ENCODE measurements at regions not wholly inside any gene's neighbourhood (a gene's known extent, or its start where the extent isn't known, plus 50 kb on each side); places are given as distances from the start of the nearest gene placed in this dataset.

GRCh38 chr10:3516234-3516922 lies 268.6 kb downstream of the KLF6 start:
- no peak for DNase-seq (ENCODE audit: low read depth)

- DNase-seq (ENCODE audit: low read depth), result no peak
Observed at GRCh38 chr10:3514691-3515090, 270.3 kb downstream of the KLF6 start.

GRCh38 chr10:3512263-3512662 lies 272.7 kb downstream of the KLF6 start:
- no peak for DNase-seq (ENCODE audit: low read depth)

- no peak for DNase-seq (ENCODE audit: low read depth)
Observed at GRCh38 chr10:3511483-3511882, 273.5 kb downstream of the KLF6 start.

- no peak for DNase-seq (ENCODE audit: low read depth)
Observed at GRCh38 chr10:3510741-3511140, 274.3 kb downstream of the KLF6 start.

- no peak for DNase-seq (ENCODE audit: low read depth)
Observed at GRCh38 chr10:3509355-3509754, 275.7 kb downstream of the KLF6 start.

- no peak for DNase-seq (ENCODE audit: low read depth)
Observed at GRCh38 chr10:3503299-3503698, 281.7 kb downstream of the KLF6 start.

- no peak for DNase-seq (ENCODE audit: low read depth)
Observed at GRCh38 chr10:3502673-3503072, 282.3 kb downstream of the KLF6 start.

GRCh38 chr10:3500408-3500856 lies 284.6 kb downstream of the KLF6 start:
- DNase-seq (ENCODE audit: low read depth), result no peak

GRCh38 chr10:3499120-3499519 lies 285.9 kb downstream of the KLF6 start:
- no peak for DNase-seq (ENCODE audit: low read depth)

- no peak for DNase-seq (ENCODE audit: low read depth)
Observed at GRCh38 chr10:3497581-3497980, 287.4 kb downstream of the KLF6 start.

- no peak for DNase-seq (ENCODE audit: low read depth)
Observed at GRCh38 chr10:3496138-3496537, 288.9 kb downstream of the KLF6 start.

GRCh38 chr10:3495281-3495680 lies 289.7 kb downstream of the KLF6 start:
- DNase-seq (ENCODE audit: low read depth), result no peak

GRCh38 chr10:3494838-3495230 lies 290.2 kb downstream of the KLF6 start:
- DNase-seq (ENCODE audit: low read depth), result no peak

GRCh38 chr10:3494131-3494837 lies 290.7 kb downstream of the KLF6 start:
- no peak for DNase-seq (ENCODE audit: low read depth)

GRCh38 chr10:3493621-3494020 lies 291.4 kb downstream of the KLF6 start:
- no peak for DNase-seq (ENCODE audit: low read depth)

GRCh38 chr10:3491571-3491970 lies 293.4 kb downstream of the KLF6 start:
- no peak for DNase-seq (ENCODE audit: low read depth)

- no peak for DNase-seq (ENCODE audit: low read depth)
Observed at GRCh38 chr10:3487228-3487627, 297.8 kb downstream of the KLF6 start.

GRCh38 chr10:3486346-3487065 lies 298.5 kb downstream of the KLF6 start:
- DNase-seq (ENCODE audit: low read depth), result no peak

- DNase-seq (ENCODE audit: low read depth), result no peak
Observed at GRCh38 chr10:3485057-3485686, 299.8 kb downstream of the KLF6 start.

- DNase-seq (ENCODE audit: low read depth), result no peak
Observed at GRCh38 chr10:3484306-3485056, 300.5 kb downstream of the KLF6 start.
